NOMO-1 (cell line): ENCODE measurements at regions not wholly inside any gene's neighbourhood (a gene's known extent, or its start where the extent isn't known, plus 50 kb on each side); places are given as distances from the start of the nearest gene placed in this dataset.
A peak's percentile ranks its signal among the peaks of the same experiment; 100 is the strongest.

Experiments used
- DNase-seq, 2 experiments: peaks; one replicate each; lab custom pipeline; 2025; ENCODE audit not compliant: unreplicated experiment in 2 of 2; lab: John Stamatoyannopoulos, UW

DNA sequence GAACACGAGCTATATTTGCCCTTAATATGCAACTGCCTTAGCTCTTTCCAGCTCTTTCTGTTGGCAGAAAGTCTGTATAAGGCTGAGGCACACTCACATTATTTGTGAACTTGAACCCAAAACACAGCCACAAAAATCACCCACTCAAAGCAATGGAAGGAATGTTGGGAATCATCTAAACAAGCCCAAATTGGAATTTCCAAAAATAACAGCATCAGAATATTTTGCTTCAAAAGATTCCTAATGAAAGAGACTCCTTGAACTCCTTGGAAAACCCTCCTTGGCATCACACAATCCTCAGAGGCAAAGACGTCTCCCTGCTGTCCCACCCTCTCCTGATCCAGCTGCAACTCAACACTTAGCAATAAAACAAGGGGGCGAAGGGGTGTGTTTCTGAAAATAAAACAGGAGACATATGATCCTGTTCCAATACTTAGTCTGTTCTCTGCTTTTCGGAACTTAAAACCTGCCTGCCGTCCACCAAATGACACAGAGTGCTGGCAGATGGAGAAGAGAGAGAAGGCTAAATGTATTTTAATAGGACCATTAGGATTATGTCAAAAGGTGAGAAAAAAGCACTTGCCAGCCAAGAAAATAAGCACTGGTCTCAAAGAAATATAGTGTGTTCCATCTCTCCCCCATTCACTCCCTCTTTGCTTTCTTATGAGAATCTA lies 320.7 kb upstream of the JARID2 start:
- DNase-seq = no peak

DNA sequence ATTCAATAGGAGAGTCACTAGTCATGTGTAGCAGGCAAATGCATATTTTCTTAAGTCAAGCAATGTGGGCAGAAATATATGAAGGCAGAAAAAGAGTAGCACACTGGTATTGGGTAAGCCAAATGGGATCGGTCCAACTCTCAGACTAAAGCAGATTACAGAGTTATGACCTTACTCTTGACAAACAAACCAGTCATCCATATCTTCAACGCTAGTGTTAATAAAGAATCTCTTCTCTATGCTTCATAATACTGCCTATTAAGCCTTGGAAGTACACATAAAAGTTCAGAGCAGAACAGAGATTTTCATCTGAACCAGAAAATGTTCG lies 320.2 kb upstream of the JARID2 start:
- DNase-seq = no peak

DNA sequence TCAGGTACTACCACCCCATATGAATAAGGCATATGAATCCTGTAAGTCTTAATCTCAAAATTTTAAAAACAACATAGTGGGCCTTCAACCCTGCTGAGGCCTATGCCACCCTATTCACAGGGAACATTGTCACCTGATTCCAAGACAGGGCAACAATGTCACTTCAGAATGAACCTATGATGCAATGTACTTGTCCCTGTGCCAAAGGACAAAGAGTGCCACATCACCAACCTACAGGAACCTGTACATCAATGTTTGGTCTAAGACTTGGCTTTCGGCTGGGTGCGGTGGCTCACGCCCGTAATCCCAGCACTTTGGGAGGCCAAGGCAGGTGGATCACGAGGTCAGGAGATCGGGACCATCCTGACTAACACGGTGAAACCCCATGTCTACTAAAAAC lies 318.5 kb upstream of the JARID2 start:
- no peak for DNase-seq

DNA sequence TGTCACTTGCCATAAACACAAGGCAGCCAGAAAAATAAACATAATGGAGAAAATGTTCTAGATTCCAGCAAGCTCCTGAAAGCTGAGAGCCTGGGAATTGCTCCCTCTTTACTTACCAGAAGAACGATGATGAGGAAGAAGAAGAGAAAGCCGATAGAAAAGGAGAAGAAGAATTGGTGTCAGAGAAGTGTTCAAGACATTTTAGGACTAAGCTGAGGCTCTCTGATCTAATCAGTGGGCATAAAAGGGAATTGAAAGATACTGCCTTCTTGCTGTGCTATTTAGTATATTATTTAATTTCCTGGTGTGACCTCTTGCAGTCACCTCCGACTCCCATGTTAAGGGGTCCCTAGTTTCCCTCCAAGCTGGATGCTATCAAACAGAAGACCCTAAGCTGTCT lies 316.6 kb upstream of the JARID2 start:
- peak; percentile 12 to 68 for DNase-seq

DNA sequence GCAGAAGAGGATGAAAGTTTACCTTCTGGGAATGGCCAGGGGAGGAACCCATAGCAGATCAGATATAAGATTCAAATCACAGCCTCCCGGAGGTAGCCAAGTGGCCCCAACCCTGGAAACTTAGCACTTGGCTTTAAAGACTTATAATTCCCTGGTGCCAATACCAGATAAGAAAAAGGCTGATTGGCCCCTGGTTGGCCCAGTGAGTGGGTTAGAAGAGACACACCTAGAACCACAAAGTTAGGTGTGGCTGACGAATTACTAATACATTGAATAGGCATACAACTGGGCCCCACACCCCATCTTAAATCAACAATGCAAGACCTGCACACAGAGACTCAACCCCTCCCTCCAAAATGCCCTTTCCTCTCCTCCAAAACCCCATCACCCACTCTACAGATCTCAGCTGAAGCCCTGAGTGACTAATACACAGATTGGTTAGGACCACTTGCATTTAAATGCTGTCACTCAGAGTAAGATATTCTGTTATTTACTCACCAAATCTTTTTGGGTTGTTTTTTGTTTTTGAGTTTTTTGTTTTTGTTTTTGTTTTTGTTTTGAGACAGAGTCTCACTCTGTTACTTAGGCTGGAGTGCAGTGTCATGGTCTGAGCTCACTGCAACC lies 315.4 kb upstream of the JARID2 start:
- no peak for DNase-seq

DNA sequence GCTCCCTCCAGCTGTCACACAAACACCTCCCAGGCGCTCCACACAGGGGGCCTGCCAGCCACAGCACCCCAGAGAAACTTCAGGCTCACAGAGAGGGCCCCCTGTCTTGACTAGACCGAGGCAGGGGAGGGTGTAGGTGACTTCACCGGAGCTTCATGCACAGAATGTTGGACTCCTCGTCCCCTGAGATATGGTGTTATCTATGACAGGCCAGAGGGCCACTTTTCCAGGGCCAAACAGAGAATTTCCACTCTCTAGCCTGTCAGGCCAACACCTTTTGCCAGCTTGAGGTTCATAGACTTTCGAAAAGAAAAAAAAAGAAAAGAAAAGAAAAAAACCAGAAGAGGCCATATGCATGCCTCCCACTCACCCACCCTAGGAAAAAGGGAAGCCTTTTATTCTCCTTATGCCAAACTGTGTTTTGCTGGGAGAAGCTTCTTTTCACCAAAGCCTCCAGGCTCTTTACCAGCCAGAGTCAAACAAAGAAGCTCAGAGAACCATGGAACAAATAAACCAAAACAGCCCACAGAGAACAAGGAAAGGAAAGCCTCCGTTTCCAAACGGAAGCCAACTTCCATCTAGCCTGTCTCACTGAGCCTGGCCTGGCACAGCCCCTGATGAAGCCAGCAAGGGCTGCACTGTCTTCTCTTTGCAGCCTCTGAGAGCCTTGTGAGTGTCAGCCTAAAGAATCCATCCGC lies 313.2 kb upstream of the JARID2 start:
- DNase-seq = no peak

DNA sequence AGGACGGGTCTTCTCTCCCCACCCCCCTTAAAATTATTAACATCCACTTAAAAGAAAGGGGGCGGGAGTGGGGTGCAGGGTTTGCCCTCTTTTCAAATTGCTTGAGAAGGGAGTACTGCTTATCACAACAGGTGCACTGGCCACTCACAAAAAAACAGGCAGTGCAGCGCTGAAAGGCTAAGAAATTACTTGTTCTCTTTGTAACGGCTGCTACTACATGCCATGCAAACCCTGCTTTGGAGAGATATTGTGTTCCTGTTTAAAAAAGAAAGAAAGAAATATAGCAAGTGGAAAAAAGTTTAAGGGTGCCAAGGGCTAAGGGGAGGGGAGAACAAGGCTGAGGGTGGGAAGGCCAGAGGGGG lies 312.7 kb upstream of the JARID2 start:
- DNase-seq = no peak

DNA sequence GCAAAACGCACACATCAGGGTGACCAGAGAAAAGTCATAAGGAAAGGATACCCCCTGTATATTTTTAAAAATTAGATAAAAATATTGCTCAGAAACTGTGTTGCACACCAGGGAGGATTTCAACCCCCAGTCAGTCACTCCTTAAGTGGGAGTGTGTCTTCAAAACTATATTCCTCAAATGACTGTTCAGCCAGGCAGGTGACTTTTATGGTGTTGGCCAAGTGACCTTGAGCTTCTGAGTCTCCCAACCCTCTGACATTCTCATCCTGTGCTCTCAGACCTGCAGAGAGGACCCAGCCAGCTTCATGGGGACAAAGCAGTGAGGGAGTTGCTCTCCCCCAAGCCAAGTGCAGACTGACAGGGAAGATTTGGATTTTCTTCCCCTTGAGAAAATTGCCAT lies 311.9 kb upstream of the JARID2 start:
- DNase-seq = no peak

DNA sequence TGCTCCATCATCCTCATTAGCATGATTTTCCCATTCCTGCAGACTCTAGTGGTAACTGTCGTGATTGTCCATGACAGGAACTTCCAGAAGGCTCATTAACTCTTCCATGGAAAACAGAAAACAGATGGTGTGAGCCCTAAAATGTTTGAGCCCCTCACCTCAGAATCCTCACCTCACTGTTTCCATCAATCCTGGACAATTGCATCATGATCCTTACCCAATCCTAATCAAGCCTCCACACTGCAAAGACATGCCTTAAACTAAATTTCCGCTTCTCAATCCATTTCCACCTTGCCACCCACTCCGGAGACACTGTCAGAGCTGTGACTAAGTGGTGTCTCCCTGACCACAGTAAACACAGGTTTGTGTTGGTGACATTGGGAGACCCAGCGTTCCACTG lies 311.0 kb upstream of the JARID2 start:
- no peak for DNase-seq

DNA sequence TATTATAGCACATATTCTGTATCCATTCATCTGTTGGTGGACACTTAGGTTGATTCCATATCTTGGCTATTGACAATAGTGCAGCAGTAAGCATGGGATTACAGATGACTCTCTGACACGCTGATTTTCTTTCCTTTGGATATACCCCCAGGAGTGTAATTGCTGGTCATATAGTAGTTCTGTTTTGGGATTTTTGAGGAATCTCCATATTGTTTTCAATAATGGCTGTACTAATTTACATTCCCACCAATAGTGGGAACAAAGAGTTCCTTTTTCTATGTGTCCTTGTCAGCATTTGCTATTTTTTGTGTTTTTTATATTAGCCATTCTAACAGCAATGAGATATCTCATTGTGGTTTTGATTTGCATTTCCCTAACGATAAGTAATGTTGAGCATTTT lies 309.0 kb upstream of the JARID2 start:
- DNase-seq = no peak

DNA sequence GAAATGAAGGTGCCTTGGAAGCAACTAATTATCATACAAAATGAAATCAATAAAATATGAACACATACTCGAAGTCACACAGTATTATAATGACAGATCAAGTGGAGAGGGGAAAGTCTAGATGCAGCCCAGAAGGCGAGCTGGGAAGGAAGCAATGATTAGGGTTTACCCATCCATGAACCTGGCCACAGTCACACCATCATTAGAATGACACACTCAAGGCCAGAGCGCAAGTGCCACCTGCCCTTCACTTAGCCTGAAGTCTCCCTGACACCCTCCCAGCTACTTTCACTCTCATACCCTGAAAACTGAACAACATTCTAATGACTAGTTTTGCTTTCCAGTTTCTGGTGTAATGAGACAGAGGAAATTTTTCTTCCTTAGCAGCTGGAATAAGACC lies 302.8 kb upstream of the JARID2 start:
- no peak for DNase-seq

DNA sequence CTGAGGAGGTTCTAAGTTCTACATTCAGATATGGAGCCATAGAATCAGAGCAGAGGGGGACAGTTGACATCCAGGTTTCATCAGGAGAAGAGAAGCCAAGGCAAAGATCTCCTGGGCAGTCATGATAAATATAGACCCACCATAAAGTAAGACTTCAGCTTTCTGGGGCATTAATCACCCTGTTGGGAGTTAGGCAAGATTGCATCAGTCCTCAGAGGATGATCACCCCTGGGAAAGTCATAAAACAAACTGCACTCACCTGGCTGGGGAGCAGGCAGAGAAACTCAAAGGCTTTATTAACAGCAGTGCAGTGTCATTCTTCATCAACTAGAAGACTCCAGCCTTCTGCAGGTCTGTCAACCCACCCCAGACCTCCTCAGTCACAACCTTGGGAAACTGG lies 301.3 kb upstream of the JARID2 start:
- no peak for DNase-seq

DNA sequence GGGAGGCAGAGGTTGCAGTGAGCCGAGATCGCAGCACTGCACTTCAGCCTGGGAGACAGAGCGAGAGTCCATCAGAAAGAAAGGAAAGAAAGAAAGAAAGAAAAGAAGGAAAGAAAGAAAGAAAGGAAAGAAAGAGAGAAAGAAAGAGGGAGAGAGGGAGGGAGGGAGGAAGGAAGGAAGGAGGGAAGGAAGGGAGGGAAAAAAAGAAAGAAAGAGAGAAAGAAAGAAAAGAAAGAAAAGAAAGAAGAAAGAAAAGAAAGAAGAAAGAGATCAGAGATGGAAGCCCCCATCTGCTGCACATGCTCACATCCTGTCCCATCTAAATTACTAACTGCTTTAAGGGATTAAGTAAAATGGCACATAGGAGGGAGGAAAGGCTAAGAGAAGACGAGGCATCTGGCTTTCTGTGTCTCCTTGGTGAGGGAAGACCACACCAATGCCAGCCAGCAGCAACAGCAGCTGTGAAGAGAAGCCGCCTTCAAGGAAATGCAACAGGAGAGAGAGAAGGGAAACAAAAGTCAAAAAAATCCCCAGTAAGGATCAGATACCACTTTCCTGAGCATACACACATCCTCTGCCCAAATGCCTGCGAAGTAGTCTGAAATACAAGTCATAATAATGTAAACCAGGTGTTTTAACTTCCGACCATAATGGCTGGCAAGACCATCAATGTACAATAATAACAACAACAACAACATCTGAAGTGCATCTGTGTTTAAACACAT lies 300.2 kb upstream of the JARID2 start:
- DNase-seq = no peak

DNA sequence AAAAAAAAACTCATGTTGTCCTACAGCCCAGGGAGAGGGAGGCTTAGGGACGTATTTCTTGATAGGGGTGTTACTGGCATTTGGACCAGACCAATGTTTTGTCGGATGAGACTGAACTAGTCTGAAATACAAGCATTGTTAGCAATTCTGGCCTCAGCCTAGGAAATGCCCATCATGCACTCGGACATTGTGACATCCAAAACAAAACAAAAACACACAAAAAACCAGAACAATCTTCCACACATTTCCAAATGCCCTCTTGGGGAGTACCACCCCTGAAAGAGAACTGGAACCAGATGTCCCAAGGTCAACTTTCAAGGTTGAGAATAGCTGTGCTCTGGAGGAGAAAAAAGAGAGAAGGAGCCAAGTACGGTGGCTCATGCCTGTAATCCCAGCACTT lies 299.1 kb upstream of the JARID2 start:
- no peak for DNase-seq

DNA sequence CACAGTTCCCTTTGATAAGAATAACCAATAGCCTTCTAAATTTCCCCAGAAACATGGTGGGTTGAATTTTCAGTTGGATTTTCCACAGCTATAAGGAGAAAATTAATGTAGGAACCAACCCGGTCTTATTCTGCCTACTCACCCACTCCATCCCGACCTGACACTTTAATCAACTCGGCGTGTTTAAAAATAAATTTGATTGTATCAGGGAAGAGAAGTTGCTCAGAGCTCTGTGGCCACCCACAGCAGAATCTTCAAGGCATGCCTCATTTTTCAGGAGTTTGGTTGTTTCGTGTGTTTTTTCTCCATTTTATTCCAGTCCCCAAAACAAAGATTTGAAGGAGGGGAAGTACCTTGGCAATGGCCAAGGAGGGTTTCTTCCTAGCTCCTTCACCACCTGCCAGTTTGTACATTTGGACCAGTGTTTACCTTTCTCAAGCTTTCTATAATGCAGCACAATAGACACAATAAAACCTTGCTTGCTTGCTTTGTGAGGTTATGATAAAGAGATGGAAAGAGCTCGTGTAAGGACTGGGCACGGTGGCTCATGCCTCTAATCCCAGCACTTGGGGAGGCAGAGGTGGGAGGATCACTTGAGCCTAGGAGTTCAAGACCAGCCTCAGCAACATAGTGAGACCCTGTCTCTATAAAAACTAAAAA lies 297.2 kb upstream of the JARID2 start:
- no peak for DNase-seq

DNA sequence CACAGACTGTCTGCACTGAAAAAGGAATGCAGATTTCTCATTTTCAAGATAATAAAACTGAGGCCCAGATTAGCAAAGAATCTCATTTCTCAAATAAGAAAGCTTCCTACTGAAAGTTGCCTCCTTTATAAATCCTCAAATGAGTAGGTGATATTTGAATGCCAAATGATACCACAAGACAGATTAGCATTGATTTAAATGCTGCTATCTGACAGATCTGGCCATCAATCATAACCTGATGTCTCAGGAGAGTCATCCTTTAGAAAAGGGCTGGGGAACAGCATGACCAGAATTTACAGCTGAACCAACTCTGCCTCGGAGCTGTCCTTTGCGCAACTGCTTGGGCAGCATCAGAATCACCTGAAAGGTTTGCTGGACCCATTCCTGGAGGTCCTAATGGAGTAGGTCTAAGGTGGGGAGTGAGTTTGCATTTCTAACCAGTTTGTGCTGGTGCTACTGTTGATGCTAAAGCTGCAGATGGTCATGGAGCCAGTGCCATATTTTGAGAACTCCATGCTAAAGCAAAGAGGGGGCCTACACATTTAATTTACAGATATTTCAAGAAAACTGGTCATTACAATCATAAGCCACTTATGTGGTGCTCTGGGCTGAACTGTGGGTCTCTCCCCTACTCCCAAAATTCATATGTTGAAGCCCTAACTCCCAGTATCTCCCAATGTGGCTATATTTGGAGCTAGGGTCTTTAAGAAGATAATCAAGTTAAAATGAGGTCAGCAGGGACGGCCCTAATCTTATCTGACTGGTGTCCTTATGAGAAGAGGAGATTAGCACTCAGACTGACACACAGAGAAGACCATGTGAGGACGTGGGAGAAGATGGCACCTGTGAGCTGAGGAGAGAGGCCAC lies 295.5 kb upstream of the JARID2 start:
- DNase-seq = no peak

DNA sequence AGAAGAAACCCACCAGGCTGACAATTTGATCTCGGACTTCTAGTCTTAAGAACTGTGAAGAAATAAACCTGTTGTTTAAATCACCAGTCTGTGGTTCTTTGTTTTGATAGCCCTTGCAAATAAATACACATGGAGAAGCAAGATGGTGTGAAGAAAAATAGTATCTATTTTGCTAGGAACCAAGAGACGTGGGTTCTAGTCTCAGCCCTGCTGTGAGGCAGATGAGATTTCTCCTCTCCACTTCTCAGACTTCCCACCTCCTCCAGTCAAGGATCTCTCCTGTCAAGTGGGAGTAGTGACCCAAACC lies 294.9 kb upstream of the JARID2 start:
- no peak for DNase-seq

DNA sequence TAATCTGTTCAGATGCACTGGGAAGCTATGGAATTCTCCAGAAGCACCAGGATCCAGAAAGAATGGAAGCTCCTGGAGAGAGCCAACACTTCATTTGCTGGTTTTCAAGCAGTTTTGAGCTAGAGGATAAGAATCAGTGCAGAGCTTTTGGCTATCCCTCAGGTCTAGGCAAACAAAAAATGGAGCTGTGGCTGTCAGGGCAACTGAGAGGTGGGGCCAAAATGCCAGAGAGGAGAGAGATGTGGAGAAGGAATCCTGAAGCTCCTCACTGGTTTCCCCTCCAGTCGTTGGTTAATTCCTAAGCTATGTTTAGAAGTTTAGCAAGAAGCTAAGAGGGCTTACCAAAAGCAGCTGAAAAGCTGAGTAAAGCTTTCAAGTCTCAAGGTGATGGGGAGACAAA lies 294.2 kb upstream of the JARID2 start:
- no peak for DNase-seq

DNA sequence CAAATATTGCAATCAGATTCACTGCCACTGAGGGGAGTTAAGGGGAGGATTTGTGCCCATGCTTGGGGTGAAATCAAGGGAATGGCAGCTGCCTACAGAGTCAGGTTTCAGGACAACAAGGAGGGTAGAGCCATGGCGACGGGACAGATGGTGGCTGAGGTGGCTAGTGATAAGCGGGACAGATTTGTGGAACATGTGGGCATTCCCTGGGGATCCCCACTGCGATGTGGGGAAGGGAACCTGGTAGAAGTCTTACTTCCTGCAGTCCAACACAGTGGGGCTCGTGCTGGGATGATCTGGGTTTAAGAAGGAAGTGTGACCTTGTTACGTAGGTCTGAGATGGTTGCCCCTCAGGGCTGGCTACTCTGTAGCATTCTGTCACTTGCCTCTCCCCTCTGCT lies 292.0 kb upstream of the JARID2 start:
- DNase-seq = no peak

DNA sequence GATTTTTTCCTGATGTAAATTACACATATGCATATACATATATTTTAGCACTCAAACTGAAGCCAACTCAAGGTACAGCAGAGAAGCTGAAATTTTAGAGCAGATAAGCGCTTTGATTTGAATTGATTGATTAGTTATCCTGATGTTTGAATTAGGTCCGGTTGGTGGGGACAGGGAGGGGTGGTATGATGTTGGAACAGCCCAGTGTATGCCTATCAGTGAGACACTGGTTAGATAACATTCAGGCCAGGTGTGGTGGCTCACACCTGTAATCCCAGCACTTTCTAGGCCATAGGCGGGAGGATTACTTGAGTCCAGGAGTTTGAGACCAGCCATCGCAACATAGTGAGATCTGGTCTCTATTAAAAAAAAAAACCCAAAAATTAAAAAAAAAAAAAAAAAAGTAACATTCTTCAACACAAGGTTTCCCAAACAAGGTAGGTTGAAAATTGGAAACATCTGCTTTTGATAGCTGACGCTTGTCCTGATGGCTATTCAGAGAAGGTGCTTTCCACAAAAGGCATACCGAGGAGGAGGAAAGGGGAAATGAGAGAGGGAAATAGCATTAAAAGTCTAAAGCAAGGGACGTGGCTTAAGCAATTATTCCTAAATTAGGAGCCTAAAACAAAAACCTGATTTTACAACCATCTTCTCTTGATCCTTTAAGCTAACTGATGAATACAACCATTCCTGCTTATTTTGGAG lies 288.4 kb upstream of the JARID2 start:
- peak; percentile 54 to 73 for DNase-seq
